SK-N-SH (cell line): ENCODE measurements at regions not wholly inside any gene's neighbourhood (a gene's known extent, or its start where the extent isn't known, plus 50 kb on each side); places are given as distances from the start of the nearest gene placed in this dataset.

Source experiments
- CHD2 ChIP-seq: fragments of 150-350 bp; IDR thresholded peaks from 2 replicates; pipeline ENCODE4 v1.6.1; 2018; ENCODE audit warnings: low read length; ENCODE audit not compliant: partially characterized antibody
- CTCF ChIP-seq: fragments of 200-600 bp; sonication (generic); IDR thresholded peaks from 2 replicates; pipeline ENCODE4 v1.6.1; 2017; ENCODE audit warnings: antibody characterized with exemption, mild to moderate bottlenecking, moderate library complexity
- EZH2phosphoT487 ChIP-seq: fragments of 200-600 bp; sonication (generic); IDR thresholded peaks from 2 replicates; pipeline ENCODE4 v1.6.1; 2017; ENCODE audit warnings: low read depth, mixed run types, mild to moderate bottlenecking, antibody characterized with exemption, moderate library complexity, borderline replicate concordance
- GATA2 ChIP-seq: sonication (generic); formaldehyde crosslinking; IDR thresholded peaks from 2 replicates; pipeline ENCODE4 v1.5.0; 2020; ENCODE audit warnings: mild to moderate bottlenecking, missing genetic modification reagents
- JUND ChIP-seq: IDR thresholded peaks from 2 replicates; pipeline ENCODE4 v1.4.0; 2012
- MAX ChIP-seq: IDR thresholded peaks from 2 replicates; pipeline ENCODE4 v1.4.0; 2012; ENCODE audit warnings: low read depth
- MEF2A ChIP-seq: IDR thresholded peaks from 2 replicates; pipeline ENCODE4 v1.4.0; 2012; ENCODE audit warnings: low read depth, borderline replicate concordance
- POLR2AphosphoS5 ChIP-seq: IDR thresholded peaks from 2 replicates; pipeline ENCODE4 v1.6.1; 2012; ENCODE audit warnings: low read depth, low read length
- RCOR1 ChIP-seq: fragments of 150-350 bp; IDR thresholded peaks from 2 replicates; pipeline ENCODE4 v1.6.1; 2017; ENCODE audit warnings: antibody characterized with exemption, low read length
- REST ChIP-seq: IDR thresholded peaks from 2 replicates; pipeline ENCODE4 v1.6.1; 2012; ENCODE audit warnings: mild to moderate bottlenecking, low read depth, low read length, moderate library complexity
- SMC3 ChIP-seq: IDR thresholded peaks from 2 replicates; pipeline ENCODE4 v1.6.1; 2012; ENCODE audit warnings: low read depth, low read length, improper control_type of control experiment
- TEAD4 ChIP-seq: IDR thresholded peaks from 2 replicates; pipeline ENCODE4 v1.4.0; 2012; ENCODE audit warnings: mild to moderate bottlenecking, borderline replicate concordance; ENCODE audit not compliant: insufficient read depth

- no peak for TF ChIP-seq SMC3
- no peak for TF ChIP-seq CTCF
- TF ChIP-seq JUND, result no peak
- TF ChIP-seq GATA2, result no peak
- no peak for TF ChIP-seq REST
- no peak for TF ChIP-seq RCOR1
- no peak for TF ChIP-seq TEAD4
- no peak for TF ChIP-seq MEF2A
- TF ChIP-seq CHD2, result no peak
- TF ChIP-seq MAX, result no peak
- TF ChIP-seq EZH2phosphoT487, result no peak
- no peak for TF ChIP-seq POLR2AphosphoS5
Observed at GRCh38 chr6:153302133-153302532, 171.1 kb upstream of the RGS17 start.
